ENCODE measurements at regions not wholly inside any gene's neighbourhood (a gene's known extent, or its start where the extent isn't known, plus 50 kb on each side); places are given as distances from the start of the nearest gene placed in this dataset.

DNA sequence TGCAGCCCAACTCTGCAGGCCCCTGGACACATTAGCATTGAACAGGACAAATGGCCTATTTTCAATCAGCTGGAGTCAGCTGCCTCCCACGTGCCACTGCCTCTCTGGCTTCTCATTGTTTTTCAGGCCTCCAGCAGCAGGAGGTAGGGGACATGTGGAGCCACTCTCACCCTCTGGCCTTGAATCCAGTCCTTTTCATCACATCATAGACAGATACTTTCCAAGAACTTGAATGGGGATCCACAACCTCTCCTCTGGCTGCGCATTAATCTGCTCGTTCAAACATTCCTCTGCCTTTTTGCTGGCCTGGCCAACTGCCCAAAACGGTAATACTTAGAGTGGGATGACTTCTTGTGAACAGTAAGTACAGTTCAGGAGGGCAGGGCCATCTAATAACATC is 592.3 kb downstream of the PKHD1 start:
- DNase-seq: no peak

DNA sequence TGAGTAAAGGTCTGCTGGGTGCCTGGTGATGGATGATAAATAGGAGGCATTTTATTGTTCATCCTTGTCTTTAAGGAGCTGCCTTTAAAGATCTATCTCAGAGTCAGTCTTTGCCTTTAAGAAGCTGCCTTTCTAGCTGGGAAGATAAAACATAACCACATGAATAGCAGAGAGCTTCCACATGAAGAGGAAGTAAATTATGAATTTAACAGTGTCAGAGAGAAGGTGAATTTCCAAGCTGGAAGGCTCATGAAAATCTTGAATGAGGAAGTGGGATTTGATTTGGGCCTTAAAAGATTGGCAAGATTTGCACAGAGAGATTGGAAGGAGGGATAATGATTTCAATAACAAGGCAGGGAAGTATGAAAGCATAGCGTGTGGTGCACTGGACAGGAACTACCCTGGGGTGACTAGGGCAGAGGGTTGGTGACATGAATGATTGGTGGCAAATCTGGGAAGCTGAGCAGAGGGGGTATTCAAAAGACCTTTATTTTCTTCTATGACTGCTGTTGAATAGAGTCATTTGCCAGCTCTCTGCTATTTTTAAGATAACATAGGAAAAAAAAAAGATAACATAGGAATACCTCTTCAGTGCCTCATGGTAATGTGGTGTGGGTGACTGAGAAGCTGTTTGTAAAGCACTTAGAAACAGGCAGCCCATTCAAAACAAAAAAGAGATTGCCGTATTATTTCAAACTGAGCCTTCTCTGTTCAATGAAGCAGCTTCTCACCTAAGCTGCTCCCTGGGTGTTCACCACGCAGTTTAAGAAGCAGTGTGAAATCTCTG is 591.6 kb downstream of the PKHD1 start:
- DNase-seq: no peak

GRCh38 chr6:51502996-51503395 is 584.4 kb downstream of the PKHD1 start:
- no peak for DNase-seq

DNA sequence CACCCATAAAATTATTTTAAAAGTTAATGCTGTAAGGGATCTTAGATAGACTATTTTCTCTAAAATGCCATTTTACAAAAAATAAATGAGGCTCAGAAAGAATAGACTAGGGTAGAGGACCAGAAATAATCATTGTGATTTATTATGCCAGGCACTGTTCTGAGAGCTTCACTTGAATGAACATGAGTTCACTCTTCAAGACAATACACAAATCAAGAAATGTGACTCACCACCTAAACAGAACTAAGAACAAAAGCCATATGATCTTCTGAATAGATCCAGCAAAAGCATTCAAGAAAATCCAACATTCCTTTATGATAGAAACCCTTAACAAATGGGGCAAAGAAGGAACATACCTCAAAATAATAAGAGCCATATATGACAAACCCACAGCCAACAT is 582.0 kb downstream of the PKHD1 start:
- no peak for DNase-seq

DNA sequence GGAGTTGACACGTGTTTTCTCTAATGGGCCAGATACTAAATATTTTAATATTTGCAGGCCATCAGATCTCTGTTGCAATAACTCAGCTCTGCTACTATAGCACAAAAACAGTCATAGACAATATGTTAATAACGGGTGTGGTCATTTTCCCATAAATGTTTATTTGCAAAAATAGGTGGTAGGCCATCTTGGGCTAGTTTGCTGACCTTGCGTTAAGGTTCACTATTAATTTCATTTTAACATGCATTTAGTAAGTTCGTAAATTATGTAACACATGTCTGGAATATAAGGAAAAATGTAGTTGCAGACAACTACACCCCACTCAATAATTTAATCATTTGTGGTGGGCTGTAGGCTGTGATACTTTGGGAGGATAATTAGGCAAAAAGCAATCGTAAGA is 577.8 kb downstream of the PKHD1 start:
- DNase-seq: no peak

DNA sequence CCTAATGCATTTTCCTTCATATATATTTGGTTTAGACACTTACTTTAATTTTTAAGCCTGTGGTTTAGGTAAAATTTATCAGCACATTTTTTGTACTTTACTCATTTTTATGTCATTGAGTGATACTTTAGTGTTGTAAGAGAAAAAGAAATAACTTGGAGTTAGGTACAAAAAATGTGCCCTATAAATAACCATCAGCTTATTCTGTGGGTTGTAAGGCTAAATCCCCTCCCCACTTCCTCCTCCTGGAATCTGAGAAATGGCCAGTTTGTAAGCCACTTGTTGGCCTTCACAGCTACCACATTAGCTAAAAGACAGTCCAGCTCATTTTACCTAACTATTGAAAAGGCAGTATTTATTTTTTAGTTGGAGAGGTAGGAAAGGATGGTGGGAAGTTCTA is 576.3 kb downstream of the PKHD1 start:
- no peak for DNase-seq

GRCh38 chr6:51513891-51514747 is 573.3 kb downstream of the PKHD1 start:
- DNase-seq: no peak

GRCh38 chr6:51514748-51515402 is 572.5 kb downstream of the PKHD1 start:
- no peak for DNase-seq

DNA sequence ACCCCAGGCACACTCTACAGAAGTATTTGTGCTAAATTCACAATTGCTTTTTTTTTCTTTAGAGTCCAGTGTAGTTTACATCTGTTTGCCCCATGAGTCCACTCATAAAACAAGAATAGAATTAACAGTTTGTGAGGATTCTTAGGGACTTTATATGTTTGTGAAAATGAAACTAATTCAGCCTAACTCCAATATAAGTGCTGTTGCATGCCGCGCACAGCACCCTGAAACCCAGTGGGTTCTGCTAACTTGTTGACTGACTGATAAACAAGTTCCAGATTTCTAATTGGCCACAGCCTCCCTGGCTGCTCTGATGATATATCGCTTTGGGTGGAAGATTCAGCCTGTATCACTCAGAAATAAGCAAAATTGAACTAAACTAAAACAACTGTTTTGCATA is 561.4 kb downstream of the PKHD1 start:
- no peak for DNase-seq

DNA sequence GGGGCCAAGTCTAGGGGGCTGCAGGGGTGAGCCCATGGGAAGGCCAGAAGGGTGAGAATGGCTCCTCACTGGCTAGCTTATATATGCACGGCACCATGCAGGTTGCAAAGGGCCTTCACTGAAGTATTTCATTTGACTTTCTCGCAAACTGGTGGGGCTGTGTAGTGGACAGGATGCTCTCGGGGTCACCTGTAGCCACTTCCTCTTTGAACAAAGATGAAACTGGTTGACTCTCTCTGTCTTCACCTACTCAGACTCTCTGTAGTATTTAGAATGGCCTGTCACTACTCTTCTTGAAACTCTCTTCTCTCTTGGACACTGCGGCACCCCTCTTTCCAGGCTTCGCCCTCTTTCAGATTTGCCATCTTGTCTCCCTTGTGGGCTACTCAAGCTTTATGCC is 560.5 kb downstream of the PKHD1 start:
- no peak for DNase-seq

GRCh38 chr6:51528556-51528955 is 558.9 kb downstream of the PKHD1 start:
- DNase-seq: no peak

GRCh38 chr6:51529240-51529639 is 558.2 kb downstream of the PKHD1 start:
- DNase-seq: no peak

DNA sequence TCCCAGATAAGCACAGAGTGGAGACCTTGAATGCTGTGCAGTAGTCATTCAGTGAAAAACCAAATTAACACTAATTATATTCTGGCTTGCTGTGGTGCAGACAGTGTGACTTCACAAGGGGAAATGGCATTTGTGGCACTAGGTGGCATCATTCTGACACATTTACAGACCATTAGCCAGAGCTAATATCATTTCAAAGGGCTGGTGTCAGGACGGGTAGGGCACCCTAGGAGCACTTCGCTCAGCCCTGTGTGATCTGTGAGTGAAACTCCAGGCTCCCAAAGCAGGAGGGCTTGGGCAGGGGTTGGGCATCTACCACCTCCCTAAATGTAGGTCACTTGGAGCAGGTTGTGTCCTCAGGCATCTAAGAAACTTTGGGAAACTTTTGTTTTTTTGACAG is 555.8 kb downstream of the PKHD1 start:
- peak in 1 of 2 experiments; percentile 7 for DNase-seq

DNA sequence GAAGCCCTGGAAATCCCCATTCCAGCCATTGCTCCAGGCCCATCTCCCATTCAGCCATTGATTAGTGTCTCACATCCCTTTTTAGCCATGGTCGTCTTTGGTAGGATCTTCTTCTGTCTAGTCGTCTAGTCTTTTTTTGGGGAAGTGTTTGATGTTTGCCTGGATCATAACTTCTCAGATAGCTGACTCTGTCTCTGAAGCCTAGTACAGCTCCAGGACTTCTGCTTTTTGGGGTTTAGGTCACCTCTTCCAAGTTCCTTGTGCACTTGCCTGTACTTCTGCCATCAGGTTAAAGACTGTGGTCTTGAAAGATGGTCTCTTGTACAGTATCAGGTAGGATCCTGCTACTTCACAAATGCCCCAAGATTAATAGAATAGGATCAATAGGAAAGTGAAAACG is 553.5 kb downstream of the PKHD1 start:
- peak; percentile 67 to 70 for DNase-seq

- DNase-seq: no peak
Measured at GRCh38 chr6:51535327-51535726, 552.1 kb downstream of the PKHD1 start.

GRCh38 chr6:51536728-51537127 is 550.7 kb downstream of the PKHD1 start:
- no peak for DNase-seq

GRCh38 chr6:51541847-51542246 is 545.6 kb downstream of the PKHD1 start:
- DNase-seq: peak; percentile 2 to 50

- no peak for DNase-seq
Measured at GRCh38 chr6:51542475-51542874, 544.9 kb downstream of the PKHD1 start.

DNA sequence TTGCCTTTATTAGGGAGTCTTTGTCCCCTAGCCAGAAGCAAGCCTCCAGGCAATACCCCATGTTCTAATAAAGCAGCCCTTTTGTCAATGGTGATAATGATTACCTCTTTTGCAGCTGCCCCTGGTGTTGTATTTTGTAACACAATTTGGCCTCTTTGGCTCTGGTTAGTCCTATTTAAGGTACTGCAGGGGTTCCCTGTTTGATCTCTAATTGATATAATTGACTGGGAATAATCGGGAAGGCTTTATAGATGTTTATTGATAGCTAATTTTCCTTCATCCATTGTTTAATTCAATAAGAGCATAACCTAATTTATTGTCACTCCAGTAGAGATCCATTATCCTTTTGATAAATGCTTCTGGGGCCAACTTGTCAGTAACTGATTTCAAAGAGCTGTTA is 537.2 kb downstream of the PKHD1 start:
- DNase-seq: no peak

DNA sequence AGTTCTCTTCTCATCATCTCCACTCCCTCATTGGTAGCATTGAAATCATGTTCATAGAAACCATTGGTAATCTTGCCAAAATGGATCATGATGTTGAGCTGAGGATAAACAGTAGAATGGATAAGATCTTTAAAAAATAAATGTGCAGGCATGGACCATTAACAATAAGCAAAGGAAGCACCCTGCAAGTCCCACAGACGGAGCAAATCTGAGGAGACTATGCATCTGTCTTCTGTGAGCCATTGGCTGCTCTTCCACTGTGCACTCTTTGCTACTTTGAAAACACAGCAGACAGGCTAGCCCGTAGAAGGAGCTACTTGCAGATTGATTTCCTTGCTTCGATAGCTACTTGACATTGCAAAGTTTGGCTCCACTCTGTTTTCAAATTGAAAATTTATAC is 535.0 kb downstream of the PKHD1 start:
- no peak for DNase-seq

- DNase-seq: no peak
Measured at GRCh38 chr6:51553246-51554015, 534.0 kb downstream of the PKHD1 start.

- DNase-seq: no peak
Measured at GRCh38 chr6:51554029-51554428, 533.4 kb downstream of the PKHD1 start.

DNA sequence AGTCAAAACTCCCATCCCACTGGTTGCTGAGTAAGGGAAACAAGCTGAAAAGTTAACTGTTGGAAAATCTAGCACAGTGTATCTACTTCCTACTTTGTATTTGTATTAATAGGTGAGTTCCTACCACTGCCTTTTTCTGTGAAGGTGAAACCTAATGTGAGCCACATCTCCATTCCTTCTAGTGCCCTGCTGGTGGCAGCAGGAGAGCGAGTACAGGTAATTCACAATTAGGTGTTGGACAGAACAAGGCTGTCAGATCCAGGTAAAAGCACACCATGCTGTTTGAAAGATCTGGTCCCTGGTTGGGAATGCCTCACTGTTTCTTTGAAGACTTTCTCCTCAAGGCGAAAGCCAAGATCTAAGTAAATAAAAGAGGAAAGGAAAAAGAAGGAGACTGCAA is 528.4 kb downstream of the PKHD1 start:
- DNase-seq: no peak
